NCI-H524 treated with DMSO at 0.1 percent for 48 hours (cell line): ENCODE measurements at regions not wholly inside any gene's neighbourhood (a gene's known extent, or its start where the extent isn't known, plus 50 kb on each side); places are given as distances from the start of the nearest gene placed in this dataset.

Source experiments
- DNase-seq: peaks from one replicate; lab custom pipeline; 2025; lab: John Stamatoyannopoulos, UW

DNA sequence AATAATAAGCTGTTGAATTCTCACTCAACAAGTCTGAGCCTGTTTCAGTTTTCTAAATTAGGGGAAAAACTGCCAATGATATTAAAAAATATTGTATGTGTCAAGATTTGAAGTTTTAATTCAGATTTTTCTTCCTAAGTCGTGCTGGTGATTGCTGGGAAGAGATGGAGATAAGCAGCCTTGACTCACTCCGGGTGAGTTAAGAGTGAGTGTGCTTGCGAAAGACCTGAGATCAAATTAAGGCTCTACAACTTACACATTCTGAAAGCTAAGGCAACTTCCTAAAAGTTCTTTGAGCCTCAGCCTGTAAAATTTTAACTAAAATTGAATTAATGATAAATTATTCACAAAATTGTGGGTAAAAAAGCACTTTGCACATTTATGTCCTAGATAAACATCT is 1441.2 kb downstream of the PCDH7 start:
- DNase-seq = no peak

DNA sequence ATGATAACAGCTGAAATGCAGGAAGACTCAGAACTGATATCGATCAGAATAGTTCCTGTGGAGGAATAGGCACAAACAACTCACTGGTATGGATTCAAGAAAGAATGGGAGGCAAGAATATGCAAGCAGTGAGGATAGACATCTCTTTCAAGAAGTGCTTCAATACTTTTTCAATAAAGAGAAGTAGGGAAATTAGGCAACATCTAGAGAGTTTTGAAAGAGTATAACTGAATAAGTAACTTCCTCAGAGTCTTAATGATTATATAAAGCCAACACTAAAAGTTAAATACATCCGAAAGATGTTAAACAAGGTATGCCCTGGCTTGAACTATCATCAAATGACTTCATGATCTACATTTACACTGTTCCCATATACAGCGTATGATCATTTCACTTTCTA is 1443.0 kb downstream of the PCDH7 start:
- DNase-seq = no peak

DNA sequence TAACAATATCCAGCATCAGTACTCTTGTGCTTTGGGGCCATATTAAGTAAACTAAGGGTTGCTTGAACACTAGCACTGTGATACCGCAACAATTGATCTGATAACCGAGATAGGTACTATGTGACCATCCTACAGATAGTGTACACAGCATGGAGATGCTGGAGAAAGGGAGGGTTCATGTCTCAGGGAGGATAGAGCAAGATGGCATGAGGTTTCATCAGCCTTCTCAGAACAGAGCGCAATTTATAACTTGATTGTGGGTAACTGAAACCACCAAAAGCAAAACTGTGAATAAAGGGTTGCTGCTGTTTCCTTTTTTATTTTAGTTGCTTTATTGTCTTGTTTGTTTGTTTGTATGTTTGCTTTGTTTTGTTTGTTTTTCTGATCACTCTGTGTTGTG is 1449.7 kb downstream of the PCDH7 start:
- DNase-seq = no peak

DNA sequence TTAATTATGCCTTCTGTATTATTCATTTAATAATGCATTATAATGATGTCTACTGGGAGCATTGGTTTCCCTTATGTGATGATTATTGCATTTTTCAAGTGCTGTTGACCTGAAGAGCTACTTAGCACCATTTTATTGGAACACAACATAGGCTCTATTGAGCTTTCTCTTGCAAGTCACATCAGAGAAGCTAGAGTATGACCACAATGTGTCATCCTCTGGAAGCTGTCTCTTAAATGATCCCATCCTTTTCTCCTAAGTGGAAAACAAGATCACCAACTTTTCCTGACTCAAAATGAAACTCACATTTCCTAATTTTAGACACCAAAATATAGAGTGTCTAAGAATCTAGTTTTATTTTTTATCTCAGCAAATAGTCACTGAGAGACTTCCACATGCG is 1451.9 kb downstream of the PCDH7 start:
- DNase-seq = no peak

DNA sequence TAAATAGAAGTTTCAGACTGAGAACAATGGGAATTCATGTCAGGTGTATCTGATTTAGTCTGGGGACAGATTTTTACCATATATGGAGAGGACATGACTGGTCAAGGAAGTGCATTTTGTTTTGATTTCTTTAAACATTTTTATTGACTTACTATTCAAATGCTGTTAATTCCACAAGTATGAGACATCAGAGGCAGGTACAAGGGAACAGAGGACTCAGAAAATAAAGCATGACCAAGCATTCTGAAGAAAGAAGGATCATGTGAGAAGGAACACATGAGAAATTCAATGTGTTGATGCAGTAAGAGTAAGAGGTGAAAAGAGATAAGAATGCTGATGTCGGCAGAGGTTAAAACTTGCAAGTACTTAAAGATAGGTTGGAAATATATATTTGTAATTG is 1452.6 kb downstream of the PCDH7 start:
- DNase-seq = no peak

DNA sequence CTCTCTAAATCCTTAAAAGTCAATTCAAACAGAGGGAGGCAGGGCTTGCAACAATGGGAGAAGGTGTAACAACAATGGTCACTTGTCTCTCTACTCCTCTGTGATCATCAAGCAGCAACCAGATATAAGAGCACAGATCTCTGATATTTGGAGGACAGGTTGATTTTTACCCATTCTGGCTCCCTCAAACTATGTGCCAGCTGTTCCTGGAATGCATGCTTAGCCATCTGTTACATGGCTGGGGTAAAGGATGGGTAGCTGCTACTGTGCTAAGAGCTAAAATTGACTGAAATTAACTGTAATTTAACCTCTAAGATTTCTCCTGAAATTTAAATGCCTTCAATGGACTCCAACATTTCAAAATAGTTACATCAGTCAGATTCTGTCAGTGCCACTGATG is 1459.9 kb downstream of the PCDH7 start:
- peak; percentile 65 for DNase-seq

DNA sequence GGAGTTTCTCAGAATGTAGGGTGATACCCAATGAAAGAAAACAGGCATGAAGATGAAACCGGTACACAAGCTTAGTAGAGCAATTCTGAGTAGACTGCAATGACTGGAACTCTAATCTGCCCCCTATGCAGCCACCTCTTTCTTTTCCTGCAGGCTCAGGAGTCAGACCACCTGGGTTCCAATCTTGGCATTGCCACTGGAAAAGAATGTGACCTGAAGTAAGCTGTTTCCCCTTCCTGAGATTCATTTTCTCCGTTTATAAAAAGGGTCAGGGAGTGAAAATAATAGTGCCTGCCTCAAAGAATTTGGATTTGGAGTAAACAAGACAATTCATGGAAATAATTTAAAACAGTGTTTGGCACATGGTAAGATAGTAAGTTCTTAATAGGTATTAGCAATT is 1464.0 kb downstream of the PCDH7 start:
- no peak for DNase-seq

DNA sequence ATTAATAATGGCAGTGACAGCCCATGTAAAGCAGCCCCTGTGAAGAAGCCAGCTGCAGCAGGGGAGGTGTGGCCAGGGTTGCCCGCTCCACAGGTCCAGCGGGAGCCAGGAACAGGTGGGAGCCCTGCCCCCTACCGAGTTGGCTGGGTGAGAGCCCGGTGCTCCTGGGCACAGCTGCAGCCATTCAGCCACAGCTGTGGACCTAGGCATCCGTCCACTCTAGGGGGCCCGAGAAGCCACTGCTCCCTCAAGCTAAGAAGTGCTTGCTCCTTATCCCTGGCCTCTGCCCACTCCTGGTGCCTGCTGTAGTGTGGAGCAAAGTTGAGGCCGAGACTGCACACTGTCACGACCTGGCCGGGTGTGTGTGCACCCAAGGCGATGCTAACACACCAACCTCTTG is 1469.0 kb downstream of the PCDH7 start:
- no peak for DNase-seq

DNA sequence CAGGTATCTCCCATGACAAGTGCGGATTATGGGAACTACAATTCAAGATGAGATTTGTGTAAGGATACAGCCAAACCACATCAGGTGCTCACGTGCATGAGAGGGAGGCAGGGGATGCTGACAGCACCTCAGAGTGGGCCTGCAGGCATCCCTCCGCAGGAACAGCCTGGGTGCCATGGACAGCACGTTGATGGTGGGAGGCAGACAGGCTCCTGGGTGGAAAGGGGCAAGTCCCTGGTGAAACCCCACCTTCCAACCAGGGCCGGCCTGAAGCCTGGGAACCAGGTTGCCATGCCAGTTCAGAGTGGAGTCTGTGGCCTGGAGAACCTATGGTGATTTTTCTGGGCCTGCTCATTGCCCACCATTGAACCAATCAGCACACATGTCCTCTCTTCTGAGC is 1469.6 kb downstream of the PCDH7 start:
- DNase-seq = no peak

DNA sequence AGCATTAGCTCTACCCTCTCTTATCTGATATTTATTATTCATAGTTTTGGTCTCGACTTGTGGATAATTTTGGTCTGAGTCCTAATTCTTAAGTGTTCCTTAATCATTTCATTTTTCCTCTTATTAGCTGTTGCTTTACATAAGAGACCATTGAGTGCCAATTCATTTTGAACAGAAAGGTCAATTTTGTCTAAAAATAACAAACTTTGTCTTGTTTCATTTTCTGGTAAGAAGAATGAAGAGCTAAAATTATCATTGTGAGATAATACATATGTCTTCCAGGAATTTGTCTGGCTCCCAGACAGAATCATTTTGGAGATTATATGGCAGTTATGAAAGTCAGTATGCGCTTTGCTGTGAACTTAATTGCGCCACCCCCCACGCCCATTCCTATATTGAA is 1471.8 kb downstream of the PCDH7 start:
- no peak for DNase-seq

DNA sequence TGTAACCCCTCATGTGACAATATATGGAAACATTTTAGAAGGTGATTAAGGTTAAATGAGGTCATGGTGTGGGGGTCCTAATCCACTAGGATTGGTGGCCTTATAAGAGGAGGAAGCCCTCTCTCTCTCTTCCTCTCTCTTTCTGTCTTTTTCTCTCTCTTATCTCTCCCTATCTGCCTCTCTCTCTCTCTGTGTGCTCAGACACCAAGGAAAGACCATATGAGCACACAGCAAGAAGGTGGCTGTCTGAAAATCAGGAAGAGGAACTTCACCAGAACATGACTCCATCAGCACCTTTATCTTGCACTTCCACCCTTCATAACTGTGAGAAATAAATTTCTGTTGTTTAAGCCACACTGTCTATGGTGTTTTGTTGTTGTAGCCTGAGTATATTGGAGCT is 1472.2 kb downstream of the PCDH7 start:
- DNase-seq = no peak

DNA sequence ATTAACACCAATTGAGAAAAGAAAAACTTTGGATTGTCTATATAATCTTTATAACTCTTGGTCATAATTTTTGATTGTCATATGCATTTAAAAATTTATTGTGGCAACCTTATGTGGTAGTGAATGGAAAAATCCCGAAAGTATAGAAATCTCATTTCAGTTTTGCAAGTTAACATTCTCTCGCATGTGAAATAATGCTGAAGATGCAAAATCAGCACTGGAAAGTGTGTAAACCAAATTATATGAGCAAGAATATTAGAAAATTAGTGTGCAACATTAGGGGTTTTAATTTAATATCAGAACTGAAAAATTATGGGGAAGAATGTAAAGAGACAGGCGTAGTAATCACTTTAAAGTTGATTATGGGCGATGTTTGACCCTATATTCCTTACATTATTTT is 1472.8 kb downstream of the PCDH7 start:
- DNase-seq = no peak

DNA sequence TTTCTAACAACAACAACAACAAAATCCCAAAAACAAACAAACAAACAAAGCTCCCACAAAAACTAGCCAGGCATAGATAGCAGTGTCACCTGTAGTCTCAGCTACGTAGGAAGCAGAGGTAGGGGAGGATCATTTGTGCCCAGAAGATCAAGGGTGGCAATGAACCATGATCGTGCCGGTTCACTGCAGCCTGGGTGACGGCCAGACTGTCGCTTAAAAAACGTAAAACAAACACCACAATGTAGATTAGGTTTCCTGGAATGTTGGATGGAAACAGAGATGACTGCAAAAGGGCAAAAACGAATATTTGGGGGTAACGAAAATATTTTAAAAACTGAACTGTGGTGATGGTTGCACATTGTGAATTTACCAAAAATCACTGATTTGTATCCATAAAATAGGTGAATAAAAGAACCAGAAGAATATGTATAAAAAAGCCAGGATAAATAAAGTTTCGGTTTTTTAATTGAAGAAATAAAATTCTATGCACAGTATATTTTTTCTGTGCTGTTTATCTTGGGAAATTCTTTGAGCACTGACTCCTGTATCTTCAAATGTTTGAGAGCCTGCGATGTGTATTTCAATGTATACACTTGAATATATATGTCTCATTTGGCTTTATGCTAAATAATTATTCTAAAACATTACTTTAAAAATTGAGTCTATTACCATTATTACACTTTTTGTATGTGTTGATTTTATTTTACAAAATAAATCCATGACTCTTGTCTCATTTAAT is 1477.0 kb downstream of the PCDH7 start:
- no peak for DNase-seq

DNA sequence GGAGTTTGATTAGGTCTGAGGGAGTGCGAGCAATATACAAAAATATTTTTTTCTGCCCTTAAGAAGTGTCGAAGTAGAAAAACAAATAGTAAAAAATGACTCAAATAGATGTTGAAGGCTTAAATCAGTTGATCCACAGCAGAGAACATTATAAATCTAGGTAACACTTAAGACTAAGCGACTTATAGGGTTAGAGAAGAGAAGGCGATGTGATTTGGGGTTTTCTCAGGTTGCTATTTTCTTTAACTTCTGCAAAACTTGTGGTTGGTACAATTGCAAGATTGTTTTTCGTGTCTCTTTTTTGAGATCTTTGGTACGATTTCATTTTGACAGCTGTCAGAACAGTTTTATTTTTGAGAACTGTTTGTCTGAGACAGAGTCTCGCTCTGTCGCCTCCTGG is 1479.5 kb downstream of the PCDH7 start:
- no peak for DNase-seq

DNA sequence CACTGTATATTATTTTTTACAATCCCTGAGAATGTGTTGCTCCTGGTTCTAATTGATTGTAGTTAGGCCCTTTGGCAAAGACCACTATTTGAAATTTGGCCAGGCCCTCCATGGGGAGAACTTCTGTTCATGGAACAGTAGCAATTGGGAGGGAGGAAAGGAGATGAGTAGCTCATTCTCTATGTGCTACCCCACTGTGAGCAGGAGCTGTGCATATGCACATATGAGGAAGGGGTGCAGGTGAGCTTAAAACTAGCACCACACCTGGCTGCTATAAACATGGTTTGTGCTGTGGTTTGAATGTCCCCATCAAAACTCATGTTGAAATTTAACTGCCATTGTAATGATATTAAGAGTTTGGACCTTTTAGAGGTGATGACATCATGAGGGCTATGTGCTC is 1483.2 kb downstream of the PCDH7 start:
- no peak for DNase-seq

DNA sequence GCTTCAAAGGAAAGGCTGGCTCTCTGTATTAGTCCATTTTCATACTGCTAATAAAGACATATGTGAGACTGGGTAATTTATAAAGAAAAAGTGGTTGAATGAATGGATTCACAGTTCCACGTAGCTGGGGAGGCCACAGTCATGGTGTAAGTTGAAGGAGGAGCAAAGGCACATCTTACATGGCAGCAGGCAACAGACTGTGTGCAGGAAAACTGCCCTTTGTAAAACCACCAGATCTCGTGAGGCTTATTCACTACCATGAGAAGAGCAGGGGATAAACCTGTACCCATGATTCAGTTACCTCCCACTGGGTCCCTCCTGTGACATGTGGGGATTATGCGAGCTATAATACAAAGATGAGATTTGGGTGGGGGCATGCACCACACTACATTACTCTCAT is 1486.6 kb downstream of the PCDH7 start:
- DNase-seq = no peak

DNA sequence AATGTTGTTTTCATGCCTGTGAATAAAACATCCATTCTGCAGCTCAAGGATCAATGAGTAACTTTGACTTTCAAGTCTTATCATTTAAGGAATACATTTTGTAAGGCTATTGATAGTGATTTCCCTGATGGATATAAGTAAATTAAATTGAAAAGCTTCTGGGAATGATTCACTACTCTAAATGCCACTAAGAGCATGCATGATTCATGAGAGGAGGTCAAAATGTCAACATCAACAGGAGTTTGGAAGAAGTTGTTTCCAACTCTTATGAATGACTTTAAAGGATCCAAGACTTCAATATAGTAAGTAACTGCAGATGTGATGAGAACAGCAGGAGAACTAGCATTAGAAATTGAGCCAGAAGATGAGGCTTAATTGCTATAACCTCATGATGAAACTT is 1487.3 kb downstream of the PCDH7 start:
- DNase-seq = no peak

DNA sequence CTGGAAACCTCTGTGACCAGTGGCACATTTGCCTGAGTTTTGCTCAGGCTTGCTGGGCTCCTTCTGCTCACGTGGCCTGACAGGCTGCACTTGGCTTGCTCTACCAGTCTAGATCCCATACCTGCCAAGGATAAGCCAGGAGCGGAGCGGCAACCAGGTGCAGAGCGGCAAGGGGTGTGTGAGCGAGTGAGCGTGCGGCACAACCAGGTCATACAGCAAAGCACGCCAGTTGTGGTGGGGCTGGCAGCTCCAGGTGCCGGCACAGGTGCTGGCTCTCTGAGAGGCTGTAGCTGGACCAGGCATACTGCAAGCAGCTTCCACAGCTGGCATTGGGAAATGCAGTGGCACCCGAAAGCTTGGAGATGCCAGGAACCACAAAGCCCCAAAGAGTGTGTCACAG is 1495.1 kb downstream of the PCDH7 start:
- no peak for DNase-seq

DNA sequence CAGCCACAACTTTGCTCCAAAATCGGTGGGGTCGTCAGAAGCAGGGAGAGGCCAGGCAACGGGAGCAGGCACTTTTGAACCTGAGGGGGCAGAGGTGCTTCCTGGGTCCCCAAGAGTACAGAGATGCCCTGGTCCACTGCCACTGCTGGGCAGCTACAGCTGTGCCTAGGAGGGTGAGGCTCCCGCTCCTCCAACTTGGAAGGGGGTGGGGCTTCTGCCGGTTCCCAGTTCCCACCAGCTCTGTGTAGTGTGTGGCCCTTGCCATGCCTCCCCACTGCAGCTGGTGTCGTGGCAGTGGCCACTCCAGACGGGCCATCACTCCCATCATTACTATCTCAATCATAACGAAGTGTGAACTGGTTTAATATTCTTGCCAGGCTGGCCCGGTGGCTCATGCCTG is 1496.3 kb downstream of the PCDH7 start:
- DNase-seq = no peak

DNA sequence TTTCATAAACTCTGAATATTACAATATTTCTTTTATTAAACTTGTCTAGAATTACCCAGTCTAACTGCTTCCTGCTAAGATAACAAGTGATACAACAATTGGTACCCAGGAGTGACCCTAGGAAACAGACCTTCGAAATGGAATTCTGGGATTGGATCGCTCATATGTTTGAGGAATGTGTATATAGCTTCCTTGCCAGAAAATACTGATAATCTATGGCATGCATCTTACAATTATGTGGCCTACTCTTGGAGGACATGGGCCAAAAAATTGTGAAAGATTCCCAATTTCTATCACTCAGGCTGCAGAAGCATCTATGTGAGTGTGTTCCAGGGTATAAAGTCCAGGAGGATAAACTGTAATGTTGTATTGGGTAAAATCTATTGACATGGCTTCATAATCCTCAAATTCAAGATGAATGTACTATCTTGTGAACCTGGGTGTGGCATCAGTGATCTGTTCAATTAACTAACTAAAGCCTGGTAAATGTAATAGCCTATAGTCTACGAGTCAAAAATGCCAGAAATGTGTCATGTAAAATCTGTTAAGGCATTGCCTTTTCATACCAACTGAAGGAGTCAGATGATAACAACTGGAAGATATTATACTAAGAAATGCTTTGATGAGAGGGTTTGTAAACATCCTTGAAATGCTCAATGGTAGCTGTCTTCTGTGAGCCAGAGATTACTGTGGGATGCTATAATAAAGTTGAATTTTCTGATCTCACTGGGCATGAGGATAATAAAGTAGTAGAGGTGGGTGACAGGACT is 1499.3 kb downstream of the PCDH7 start:
- no peak for DNase-seq

DNA sequence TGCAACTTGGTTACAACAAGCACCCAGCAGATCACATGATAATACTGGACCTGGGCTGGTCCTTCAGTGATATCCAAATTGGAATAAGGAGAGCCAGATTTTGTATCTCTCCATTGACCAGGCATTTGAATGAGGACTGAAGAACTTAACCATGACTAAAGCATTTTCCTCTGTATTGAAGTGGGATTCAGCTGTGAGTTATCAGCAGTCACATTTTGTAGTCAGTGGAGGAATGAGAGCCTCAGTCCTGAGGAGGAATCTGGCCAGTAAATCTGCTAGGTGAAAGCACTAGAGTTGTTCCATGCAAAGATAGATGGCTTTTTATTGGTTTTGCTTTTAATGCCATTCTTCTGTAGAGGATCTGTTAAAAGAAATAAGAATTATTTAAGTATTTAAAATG is 1506.0 kb downstream of the PCDH7 start:
- no peak for DNase-seq

DNA sequence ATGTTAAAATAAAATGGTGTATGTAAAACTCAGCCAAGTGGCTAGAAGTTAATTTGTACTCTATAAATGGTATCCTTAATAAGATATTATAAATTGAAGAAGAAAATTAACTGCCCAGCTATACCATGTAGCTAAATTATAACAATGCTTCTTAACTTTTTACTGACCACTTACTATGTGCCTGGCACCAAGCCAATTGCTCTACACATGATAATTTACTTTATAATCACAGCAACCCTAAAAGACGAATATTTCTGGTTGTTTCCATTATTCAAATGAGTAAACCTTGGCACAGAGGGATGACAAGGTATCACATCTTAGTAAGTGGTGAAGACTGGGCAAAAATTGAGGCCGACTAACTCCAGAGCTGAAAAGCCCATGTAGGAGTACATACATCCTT is 1506.6 kb downstream of the PCDH7 start:
- no peak for DNase-seq

DNA sequence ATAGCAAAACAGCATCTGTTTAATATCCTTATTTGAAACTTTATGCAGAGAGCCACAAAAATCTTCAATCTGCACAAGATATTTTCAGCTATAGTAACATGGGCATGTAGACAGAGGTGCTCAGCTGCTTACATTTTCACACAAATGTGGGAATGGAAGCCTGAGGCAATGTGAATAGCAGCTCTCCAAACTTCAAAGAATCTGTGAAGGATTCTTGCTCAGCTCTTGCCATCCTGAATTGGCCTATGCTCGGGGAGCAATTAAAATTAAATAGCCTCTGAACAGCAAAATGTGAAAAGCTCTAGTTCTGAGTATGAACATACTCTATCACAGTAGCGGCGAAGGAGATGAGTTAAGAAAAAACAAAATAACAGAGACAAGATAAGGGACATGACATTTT is 1523.8 kb downstream of the PCDH7 start:
- DNase-seq = no peak

DNA sequence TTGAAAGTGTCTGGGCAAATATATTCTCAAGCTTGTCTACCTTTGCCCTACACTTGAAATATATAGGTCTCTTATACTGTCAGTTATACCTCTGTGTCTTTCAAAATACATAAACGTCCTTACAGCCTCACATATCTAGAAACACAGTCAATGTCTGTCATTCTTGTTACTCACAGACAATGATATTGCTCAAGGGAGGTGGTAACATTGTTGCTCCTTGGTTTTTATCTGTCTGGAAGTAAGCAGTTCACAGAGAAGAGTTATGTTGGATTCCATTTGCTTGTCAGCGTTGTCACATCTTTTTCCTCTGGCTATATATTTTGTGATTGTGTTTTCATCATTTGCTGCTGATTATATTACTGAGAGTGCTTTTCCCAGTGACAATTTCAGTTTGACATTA is 1528.9 kb downstream of the PCDH7 start:
- DNase-seq = no peak
